ENCODE measurements at regions not wholly inside any gene's neighbourhood (a gene's known extent, or its start where the extent isn't known, plus 50 kb on each side); places are given as distances from the start of the nearest gene placed in this dataset.
"Not testable (repeated sequence)": the region's sequence is repeated elsewhere in the genome, so short reads cannot be mapped to it uniquely, and the experiment has no call there.

- DNase-seq (ENCODE audit: low read depth in 2 of 2): no peak
These were observed 375.0 kb upstream of the ARHGEF26 start for GRCh38 chr3:153746211-153746610.

DNA sequence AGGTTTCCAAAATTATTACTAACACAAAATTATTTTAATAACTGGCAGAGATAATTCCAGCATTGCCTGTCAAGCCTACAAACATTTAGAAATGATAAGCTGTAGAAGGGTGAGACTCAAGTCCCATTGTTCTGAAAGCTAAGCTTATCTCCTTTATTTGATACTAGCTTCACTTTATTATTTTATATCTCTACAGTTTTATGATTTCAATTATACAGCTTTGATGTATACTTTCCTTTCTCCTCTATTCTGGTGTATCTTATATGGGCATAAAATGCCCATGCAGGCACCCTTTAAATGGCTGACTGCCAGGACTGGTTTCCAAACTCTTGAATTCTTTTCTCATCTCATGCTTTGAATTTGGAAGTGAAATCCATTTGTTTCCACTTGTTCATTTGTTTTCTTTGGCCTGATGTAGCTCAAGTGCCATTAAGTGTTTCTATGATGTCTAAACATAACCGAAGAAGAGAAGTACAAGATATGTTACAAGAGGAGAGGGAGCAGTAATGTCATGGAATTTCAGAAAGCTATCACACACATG lies 372.1 kb upstream of the ARHGEF26 start:
- DNase-seq (ENCODE audit: low read depth in 2 of 2): no peak

DNA sequence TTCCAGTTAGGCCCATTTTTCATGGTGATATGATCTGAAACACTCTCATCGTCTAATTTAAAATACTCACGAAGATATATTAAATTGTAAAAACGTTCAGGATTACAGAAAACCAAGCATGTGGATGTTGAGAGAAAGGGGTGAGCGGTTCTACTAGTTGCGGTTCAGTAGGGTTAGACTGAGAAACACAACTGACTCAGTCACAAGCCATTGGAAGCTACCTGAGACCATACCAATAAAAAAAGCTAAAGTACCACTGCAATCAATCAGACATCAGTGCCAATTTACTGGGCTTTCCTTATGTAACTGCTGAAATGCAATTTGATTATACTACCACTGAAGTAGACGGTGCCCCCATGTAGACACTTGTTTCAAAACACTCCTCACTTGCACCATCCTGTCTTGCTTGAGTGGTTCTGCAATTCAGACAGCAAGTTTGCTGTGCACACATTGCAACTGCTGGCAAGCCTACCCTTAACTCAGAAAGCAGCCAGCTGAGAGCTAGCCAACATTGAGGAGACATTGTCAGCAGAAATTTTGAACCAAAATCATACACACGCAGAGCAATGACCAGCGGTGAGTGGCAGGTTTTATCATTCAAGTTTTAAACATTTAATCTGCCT lies 368.7 kb upstream of the ARHGEF26 start:
- no peak for DNase-seq (ENCODE audit: low read depth in 2 of 2)

- no peak for DNase-seq (ENCODE audit: low read depth in 2 of 2)
These were observed 368.2 kb upstream of the ARHGEF26 start for GRCh38 chr3:153753035-153753434.

GRCh38 chr3:153756816-153757215 lies 364.4 kb upstream of the ARHGEF26 start:
- DNase-seq (ENCODE audit: low read depth in 2 of 2): no peak

DNA sequence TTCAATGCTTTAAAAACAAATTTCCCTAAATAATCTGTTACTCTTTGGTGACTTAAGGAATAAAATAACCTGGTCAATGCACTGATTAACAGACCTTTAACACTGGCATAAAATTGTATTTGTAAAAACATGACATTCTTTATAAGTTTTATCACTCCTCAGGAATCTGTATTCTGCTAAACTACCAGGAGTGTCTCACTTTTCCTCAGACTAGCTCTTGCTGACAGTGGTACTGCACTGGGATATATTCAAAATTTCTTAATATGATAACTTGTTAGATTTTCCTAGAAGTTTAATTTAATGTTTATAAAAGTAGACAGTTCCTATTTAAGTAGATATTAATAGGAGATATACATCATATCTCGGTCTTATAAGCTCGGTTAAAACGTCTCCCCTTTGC lies 363.4 kb upstream of the ARHGEF26 start:
- DNase-seq (ENCODE audit: low read depth in 2 of 2): no peak

DNA sequence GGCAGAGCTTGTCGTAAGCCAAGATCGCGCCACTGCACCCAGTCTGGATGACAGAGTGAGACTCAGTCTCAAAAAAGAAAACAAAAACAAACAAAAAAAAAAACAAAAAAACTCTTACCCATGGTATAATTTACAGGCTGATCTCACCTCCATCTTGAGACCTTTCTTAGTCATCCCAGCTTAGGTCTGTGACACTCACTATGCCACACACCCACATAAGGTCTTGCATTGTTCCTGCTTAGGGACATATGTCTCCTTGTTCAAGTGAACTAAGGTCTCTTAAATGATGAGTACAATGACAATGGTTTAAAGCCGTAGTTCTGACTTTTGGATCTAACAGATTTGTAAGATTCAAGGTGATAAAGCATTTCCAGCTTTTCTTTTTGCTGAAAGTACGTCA lies 360.2 kb upstream of the ARHGEF26 start:
- DNase-seq (ENCODE audit: low read depth in 2 of 2): no peak

GRCh38 chr3:153762411-153763235 lies 358.6 kb upstream of the ARHGEF26 start:
- DNase-seq (ENCODE audit: low read depth in 2 of 2): no peak

GRCh38 chr3:153767601-153768560 lies 353.3 kb upstream of the ARHGEF26 start:
- DNase-seq (ENCODE audit: low read depth in 2 of 2): no peak

GRCh38 chr3:153768561-153769469 lies 352.4 kb upstream of the ARHGEF26 start:
- peak; percentile 5 to 11 for DNase-seq (ENCODE audit: low read depth in 2 of 2)

GRCh38 chr3:153783106-153783505 lies 338.1 kb upstream of the ARHGEF26 start:
- DNase-seq (ENCODE audit: low read depth in 2 of 2): no peak

- no peak for DNase-seq (ENCODE audit: low read depth in 2 of 2)
These were observed 337.3 kb upstream of the ARHGEF26 start for GRCh38 chr3:153783741-153784480.

- no peak for DNase-seq (ENCODE audit: low read depth in 2 of 2)
These were observed 335.3 kb upstream of the ARHGEF26 start for GRCh38 chr3:153785901-153786300.

DNA sequence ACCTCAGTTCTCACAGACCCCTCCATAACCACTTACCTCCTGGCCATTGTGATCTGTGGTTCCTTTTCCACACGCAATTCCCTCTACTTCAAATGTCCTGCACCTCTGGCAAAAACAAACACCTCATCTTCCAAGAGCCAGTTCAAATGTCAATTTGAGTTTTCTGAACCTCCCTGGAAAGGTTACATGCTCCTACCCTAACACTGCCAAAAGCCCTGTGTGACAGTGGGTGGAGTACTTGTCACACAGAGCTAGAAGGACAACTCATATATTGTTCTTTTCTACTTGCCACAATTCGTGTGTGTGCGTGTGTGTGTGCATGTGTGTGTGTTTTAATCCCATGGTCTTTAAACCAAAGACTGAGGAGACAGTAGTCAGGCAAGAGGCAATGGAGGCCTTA lies 331.8 kb upstream of the ARHGEF26 start:
- DNase-seq (ENCODE audit: low read depth in 2 of 2): no peak

DNA sequence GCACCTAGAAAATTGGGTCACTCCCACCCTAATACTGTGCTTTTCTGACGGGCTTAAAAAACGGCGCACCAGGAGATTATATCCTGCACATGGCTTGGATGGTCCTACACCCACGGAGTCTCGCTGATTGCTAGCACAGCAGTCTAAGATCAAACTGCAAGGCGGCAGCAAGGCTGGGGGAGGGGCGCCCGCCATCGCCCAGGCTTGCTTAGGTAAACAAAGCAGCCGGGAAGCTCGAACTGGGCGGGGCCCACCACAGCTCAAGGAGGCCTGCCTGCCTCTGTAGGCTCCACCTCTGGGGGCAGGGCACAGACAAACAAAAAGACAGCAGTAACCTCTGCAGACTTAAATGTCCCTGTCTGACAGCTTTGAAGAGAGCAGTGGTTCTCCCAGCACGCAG lies 324.1 kb upstream of the ARHGEF26 start:
- DNase-seq (ENCODE audit: low read depth in 2 of 2): not testable (repeated sequence)

DNA sequence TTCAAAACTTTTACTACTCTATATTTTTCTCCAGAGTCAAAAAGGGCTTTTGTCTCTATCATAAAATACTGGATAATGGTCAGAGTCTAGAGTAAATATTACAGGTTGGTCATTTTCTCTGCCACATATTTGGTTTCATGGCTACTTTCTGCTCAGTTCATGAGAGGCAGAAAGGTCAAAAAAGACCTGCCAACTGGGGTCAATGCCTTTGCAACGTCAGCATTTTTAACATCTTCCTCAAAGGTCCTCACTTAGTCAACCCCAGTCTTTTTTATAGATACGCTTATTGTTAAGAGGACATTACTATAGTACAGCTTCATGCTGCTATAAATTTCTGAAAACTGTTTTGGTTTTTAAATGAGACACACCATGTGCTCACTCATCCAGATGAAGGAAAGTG lies 312.1 kb upstream of the ARHGEF26 start:
- DNase-seq (ENCODE audit: low read depth in 2 of 2): no peak

DNA sequence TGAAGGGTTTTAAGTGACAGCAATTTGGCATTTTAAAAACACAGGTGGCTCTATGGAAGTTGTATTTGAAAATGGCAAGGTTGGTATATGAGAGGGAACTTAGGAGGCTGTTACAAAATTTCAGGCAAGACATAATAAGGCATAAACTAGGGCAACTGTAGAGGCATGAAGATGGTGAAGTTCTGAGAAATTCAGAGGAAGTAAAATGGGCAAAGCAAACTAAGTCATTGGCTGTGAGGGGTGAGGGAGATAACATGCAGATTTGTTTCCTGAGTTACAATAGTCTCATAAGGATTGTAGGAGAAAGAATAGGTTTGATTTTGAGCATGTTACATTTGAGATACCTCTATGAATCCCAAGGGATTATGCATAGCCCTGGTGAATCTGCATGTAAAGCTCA lies 302.9 kb upstream of the ARHGEF26 start:
- no peak for DNase-seq (ENCODE audit: low read depth in 2 of 2)

DNA sequence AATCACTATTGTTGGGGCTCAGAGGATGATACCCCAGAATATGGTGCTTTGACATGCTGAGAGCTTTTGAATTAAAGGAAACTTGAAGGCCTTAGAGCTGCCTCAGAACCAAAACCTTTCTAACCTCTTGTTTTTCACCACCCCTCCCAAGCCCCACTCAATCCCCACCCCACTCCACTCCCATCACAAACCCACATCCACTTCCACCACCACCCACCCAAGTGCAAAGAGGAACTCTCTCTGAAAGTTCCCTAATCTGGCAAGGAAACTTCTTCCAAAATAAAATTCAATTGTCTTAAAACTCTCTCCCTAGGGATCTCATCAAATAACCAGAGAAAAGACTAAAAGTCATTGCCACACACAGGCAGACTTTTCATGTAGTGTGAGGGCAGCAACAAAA lies 301.2 kb upstream of the ARHGEF26 start:
- no peak for DNase-seq (ENCODE audit: low read depth in 2 of 2)

GRCh38 chr3:153828346-153828745 lies 292.8 kb upstream of the ARHGEF26 start:
- DNase-seq (ENCODE audit: low read depth in 2 of 2): not testable (repeated sequence)

DNA sequence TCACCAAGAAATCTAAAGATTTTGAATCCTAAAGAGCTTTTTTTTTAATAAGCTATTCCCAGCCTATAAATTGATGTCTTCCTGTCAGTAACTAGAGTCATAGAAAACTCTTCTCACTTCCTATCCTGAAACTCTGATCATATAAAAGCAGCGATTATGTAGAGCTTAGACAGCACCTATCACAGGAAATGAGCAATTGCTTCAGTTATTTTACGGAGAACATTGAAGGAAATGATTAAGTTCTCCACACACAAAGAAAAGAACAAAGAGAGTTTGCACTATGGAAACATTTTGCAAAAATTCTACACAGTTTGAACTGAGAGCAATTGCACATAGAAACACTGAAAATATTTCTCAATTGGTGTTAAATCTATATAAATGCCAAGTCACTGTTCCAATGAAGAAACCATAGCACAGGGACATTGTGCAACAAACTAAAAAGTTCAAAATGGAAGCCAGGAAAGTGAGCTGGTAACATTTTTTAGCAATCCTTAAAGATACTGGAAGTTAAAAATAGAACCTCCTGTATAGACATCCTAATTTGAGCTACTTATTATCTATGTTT lies 291.5 kb upstream of the ARHGEF26 start:
- no peak for DNase-seq (ENCODE audit: low read depth in 2 of 2)

All from stimulated activated CD8-positive, alpha-beta memory T cell treated with anti-CD3 and anti-CD28 coated beads, Interleukin-15, amount 100 ng/mL, for 48 hours (primary cell).